ENCODE measurements at regions not wholly inside any gene's neighbourhood (a gene's known extent, or its start where the extent isn't known, plus 50 kb on each side); places are given as distances from the start of the nearest gene placed in this dataset.
A peak's percentile ranks its signal among the peaks of the same experiment; 100 is the strongest.
"Not testable (repeated sequence)": the region's sequence is repeated elsewhere in the genome, so short reads cannot be mapped to it uniquely, and the experiment has no call there.

DNA sequence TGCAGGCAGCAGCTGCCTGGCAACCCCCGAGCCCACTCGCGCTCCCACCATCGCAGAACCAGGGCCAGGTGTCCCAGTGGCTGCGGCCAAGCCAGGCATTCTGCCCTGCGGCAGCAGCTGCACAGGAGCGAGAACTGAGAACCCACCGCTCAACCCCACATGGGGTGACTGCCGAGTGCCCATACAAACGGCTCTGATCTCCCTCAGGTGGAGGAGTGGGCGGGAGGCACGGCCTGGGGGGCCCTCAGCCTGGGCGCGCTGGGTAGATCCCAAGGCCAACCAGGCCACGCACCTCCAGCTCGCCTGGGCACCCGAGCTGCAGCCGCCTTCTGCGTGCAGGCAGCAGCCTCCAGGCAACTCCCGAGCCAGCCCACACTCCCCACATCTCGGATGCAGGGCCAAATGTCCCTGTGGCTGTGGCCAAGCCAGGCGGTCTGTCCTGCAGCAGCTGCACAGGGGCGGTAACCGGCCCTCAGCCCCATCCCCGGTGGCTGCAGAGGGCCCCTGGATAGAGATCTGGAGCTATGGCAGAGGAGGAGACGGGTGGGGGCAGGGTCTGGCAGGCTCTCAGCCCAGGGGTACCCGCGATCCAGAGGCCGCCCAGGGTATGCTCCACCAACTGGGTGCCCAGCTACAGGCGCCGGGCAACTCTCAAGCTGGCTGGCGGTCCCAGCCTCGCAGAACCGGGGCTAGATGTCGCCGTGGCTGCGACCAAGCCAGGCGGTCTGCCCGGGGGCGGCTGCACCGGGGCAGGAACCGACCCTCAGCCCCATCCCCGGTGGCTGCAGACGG is 1579.6 kb downstream of the TSPY10 start:
- H3K4me1 ChIP-seq; ATAC-seq; in situ Hi-C loops (cut with MboI; ENCODE audit: low sequenced_read_pairs in 4 of 4); DNase-seq; H3K4me3 ChIP-seq; H3K36me3 ChIP-seq; intact Hi-C loops (cut with DNase I; ENCODE audit: low total_unique reads); H3K9me3 ChIP-seq; H3K27ac ChIP-seq; H3K27me3 ChIP-seq: not testable (repeated sequence)

DNA sequence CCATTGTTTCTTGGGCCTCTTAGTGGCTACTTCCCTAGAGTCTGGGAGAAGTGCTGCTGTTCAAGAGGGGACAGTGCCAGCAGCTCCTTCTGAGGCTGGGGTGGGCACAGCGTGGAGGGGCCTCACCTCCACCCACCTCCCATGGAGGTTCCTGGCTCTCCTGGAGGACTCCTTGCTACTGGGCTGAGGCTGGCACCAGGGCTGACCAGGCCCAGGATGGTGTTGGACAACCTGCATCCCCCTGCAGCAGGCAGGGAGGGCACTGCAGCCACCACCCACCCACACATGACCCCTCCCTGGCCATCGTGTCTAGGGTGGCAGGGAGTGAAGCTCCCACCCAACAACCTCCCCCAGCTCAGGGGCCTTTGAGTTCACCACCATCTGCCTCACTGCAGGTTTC is 1549.3 kb upstream of the USP9Y start:
- H3K36me3 ChIP-seq; intact Hi-C loops (cut with DNase I; ENCODE audit: low total_unique reads); H3K4me1 ChIP-seq; H3K27ac ChIP-seq; in situ Hi-C loops (cut with MboI; ENCODE audit: low sequenced_read_pairs in 4 of 4); H3K9me3 ChIP-seq; ATAC-seq; H3K27me3 ChIP-seq; H3K4me3 ChIP-seq; DNase-seq: not testable (repeated sequence)

DNA sequence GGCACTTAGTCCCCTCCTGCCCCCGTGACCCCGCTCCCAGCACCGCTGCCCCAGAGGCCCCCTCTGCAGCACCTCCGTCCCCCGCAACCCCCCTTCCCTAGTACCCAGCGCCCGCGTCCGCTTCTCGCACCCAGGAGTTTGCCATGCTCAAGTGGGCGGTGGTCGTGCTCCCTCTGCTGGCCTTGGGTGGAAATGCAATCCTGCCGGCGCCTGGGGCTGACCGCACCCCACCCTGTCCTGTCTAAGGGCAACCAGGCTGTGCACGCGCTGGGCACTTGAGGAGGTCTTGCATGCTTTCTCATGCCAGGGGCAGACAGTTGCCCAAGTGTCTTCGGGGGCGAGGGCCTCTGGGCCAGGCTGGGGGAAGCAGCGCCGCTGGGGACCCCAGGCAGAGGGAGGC is 1544.9 kb upstream of the USP9Y start:
- in situ Hi-C loops (cut with MboI; ENCODE audit: low sequenced_read_pairs in 4 of 4); intact Hi-C loops (cut with DNase I; ENCODE audit: low total_unique reads); H3K9me3 ChIP-seq; H3K36me3 ChIP-seq; DNase-seq; H3K27me3 ChIP-seq; H3K4me1 ChIP-seq; H3K4me3 ChIP-seq; H3K27ac ChIP-seq; ATAC-seq: not testable (repeated sequence)

DNA sequence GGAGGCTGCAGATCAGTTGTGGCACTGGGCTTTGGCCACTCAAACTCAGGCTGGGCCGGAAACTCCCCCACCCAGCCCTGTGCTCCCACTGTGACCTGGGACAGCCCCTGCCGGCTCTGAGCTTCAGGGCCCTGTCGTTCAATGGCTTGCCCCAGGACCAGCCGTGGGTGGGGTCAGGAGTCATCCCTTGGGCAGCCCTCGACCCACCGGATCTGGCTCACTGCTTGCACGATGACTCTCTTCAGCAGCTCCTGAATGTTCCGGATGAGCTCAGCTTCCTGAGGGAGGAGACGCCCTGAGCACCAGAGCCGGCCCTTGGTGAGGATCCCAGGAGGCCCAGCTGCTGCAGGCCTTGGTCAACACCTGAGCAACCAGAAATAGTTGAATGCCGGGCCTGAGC is 1544.2 kb upstream of the USP9Y start:
- H3K36me3 ChIP-seq; DNase-seq; H3K27me3 ChIP-seq; H3K27ac ChIP-seq; intact Hi-C loops (cut with DNase I; ENCODE audit: low total_unique reads); H3K9me3 ChIP-seq; ATAC-seq; in situ Hi-C loops (cut with MboI; ENCODE audit: low sequenced_read_pairs in 4 of 4); H3K4me1 ChIP-seq; H3K4me3 ChIP-seq: not testable (repeated sequence)

DNA sequence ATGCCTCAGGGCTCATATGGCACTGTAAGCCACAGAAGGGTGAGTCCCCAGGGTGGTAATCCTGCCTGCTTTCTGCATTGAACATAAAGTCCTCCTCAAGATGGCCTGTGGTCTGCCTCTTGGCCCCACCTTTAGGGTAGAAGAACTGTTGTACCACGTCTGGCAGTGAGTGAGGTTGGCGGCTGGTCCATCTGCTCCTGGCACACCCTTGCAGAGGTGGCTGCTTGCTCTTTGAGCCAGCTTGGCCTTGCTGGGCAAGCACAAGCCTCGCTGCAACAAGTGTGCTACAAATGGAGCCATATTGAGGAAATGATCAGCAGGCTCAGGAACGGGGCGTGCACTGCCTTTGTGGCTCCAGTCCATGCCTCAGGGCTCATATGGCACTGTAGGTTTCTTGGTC is 1524.0 kb upstream of the USP9Y start:
- H3K36me3 ChIP-seq; H3K27me3 ChIP-seq; H3K4me1 ChIP-seq; H3K4me3 ChIP-seq; H3K27ac ChIP-seq; intact Hi-C loops (cut with DNase I; ENCODE audit: low total_unique reads); in situ Hi-C loops (cut with MboI; ENCODE audit: low sequenced_read_pairs in 4 of 4); DNase-seq; H3K9me3 ChIP-seq; ATAC-seq: not testable (repeated sequence)

DNA sequence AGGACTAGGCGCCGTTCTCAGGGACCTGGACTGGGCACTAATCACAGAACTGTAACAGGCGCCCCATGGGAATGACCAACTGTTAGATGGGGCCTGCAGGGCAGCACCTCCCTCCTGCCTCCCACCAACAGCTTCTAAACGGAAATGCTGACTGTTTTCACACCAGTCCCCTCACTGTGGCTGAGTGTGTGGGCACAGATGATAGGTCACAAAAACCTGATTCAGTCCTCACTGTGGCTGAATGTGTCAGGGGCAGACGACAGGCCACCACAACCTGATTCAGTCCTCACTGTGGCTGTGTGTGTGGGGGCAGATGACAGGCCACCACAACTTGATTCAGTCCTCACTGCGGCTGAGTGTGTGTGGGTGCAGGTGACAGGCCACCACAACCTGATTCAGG is 1499.9 kb upstream of the USP9Y start:
- H3K4me3 ChIP-seq; DNase-seq; ATAC-seq; H3K9me3 ChIP-seq; H3K27ac ChIP-seq; H3K4me1 ChIP-seq; intact Hi-C loops (cut with DNase I; ENCODE audit: low total_unique reads); in situ Hi-C loops (cut with MboI; ENCODE audit: low sequenced_read_pairs in 4 of 4); H3K36me3 ChIP-seq; H3K27me3 ChIP-seq: not testable (repeated sequence)

DNA sequence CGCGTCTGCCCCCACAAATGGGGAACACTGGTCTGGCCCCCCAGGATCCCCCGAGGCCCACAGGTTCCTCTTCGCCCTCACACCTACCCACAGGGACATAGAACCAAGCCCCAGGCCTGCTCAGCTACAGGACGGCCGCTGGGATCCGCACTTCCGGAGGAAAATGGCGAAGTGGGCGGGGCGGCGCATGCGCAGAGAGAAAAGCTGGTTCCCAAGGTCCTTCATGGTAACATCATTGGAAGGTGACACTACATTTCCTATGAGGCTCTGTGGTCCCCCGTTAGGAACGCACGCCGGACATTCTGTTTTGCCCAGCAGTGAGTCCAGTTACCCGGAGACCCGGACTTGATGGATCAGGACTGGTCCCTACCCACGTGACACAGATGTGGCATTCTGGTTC is 1486.2 kb upstream of the USP9Y start:
- intact Hi-C loops (cut with DNase I; ENCODE audit: low total_unique reads); H3K27me3 ChIP-seq; H3K27ac ChIP-seq; H3K36me3 ChIP-seq; H3K4me1 ChIP-seq; in situ Hi-C loops (cut with MboI; ENCODE audit: low sequenced_read_pairs in 4 of 4); H3K9me3 ChIP-seq; H3K4me3 ChIP-seq; ATAC-seq: not testable (repeated sequence)
- peak in 1 of 2 donors; percentile 12 for DNase-seq
